Muscle layer of duodenum (tissue), 2 donors: ENCODE measurements at regions not wholly inside any gene's neighbourhood (a gene's known extent, or its start where the extent isn't known, plus 50 kb on each side); places are given as distances from the start of the nearest gene placed in this dataset.

Experiments
- H3K27ac ChIP-seq: one replicate; pipeline ENCODE4 v1.7.0; 2013; ENCODE audit warnings: mild to moderate bottlenecking, low read length
- H3K27me3 ChIP-seq: one replicate; pipeline ENCODE4 v1.7.0; 2013; ENCODE audit warnings: low read depth, mild to moderate bottlenecking, control low read depth, low read length
- H3K36me3 ChIP-seq, 2 donors: one replicate each; pipeline ENCODE4 v1.7.0; 2013; ENCODE audit warnings: low read length in 2 of 2, control low read depth in 1 of 2, mild to moderate bottlenecking in 1 of 2; ENCODE audit not compliant: insufficient read depth in 2 of 2, control insufficient read depth in 1 of 2
- H3K4me1 ChIP-seq, 2 donors: one replicate each; pipeline ENCODE4 v1.7.0; 2013; ENCODE audit warnings: low read length in 2 of 2, mild to moderate bottlenecking in 2 of 2, control low read depth in 1 of 2, moderate library complexity in 1 of 2; ENCODE audit not compliant: insufficient read depth in 2 of 2, control insufficient read depth in 1 of 2
- H3K4me3 ChIP-seq, 2 donors: one replicate each; pipeline ENCODE4 v1.7.0; 2013; ENCODE audit warnings: low read length in 2 of 2, low read depth in 1 of 2, mild to moderate bottlenecking in 1 of 2
- H3K9me3 ChIP-seq, 2 donors: one replicate each; pipeline ENCODE4 v1.7.0; 2013; ENCODE audit warnings: low read length in 2 of 2, control low read depth in 1 of 2, mild to moderate bottlenecking in 1 of 2; ENCODE audit not compliant: control insufficient read depth in 1 of 2
- donor health status: healthy.

DNA sequence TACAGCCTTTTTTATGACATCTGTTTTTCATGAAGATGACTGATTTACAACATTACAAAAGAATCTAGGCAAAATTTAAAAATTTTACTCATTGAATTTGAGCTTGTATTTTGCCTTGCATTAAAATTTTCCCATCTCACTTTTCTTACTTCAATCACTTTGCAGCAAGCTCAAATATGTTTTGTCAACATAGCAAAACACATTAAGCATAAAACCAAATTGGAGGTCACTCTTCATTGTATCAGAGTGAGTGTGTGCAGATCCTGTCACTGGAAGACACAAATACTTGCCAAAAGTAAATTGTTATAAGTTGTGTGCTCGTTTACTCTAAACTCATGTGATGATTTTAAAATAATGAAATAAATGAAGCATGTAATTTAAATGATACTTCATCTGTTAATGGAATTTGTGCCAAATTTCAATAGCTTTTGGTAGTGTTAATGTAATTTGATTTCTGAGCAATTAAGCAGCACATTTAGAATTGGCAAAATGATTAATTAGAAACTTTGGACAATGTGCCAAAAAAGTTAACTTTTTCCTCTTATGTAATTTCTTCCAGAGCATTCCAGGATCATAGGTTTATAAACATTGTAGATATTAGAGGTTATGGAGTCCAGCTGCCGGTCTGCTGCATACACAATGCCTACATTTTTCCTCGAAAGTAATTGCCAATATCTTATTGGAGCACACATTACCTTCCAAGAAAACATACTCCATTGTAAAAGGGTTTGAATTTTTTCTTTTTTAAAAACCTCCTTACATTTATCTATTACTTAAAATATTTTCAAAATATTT, 1078.2 kb upstream of the LRRTM3 start:
- Histone ChIP-seq H3K4me1 (peaks cover 0 to 3% of the 10 kb centered on the region in 2 donors), H3K36me3 (no peaks in the 10 kb centered on the region), H3K9me3 (no peaks in the 10 kb centered on the region), H3K27ac (no peak overlapping the region), H3K4me3 (no peak overlapping the region), H3K27me3 (no peaks in the 10 kb centered on the region)

GRCh38 chr10:65858841-65859240, 1067.0 kb upstream of the LRRTM3 start:
- no peaks in the 10 kb centered on the region for H3K36me3 ChIP-seq
- H3K4me3 ChIP-seq = no peak overlapping the region
- H3K9me3 ChIP-seq = no peaks in the 10 kb centered on the region
- no peaks in the 10 kb centered on the region for H3K4me1 ChIP-seq
- H3K27me3 ChIP-seq = no peaks in the 10 kb centered on the region
- no peak overlapping the region for H3K27ac ChIP-seq

GRCh38 chr10:65861249-65861648, 1064.6 kb upstream of the LRRTM3 start:
- Histone ChIP-seq H3K27ac (no peak overlapping the region), H3K9me3 (no peaks in the 10 kb centered on the region), H3K27me3 (no peaks in the 10 kb centered on the region), H3K4me3 (no peak overlapping the region), H3K36me3 (no peaks in the 10 kb centered on the region), H3K4me1 (no peaks in the 10 kb centered on the region)
